ENCODE measurements at regions not wholly inside any gene's neighbourhood (a gene's known extent, or its start where the extent isn't known, plus 50 kb on each side); places are given as distances from the start of the nearest gene placed in this dataset.
"Not testable (repeated sequence)": the region's sequence is repeated elsewhere in the genome, so short reads cannot be mapped to it uniquely, and the experiment has no call there.

GRCh38 chr20:50448625-50449403 lies 61.4 kb upstream of the PTPN1 start:
- peak; percentile 45 for DNase-seq (ENCODE audit: low spot score)

GRCh38 chr20:50449738-50450492 lies 60.3 kb upstream of the PTPN1 start:
- DNase-seq (ENCODE audit: low spot score) = no peak

GRCh38 chr20:50450493-50450826 lies 59.7 kb upstream of the PTPN1 start:
- no peak for DNase-seq (ENCODE audit: low spot score)

GRCh38 chr20:50450881-50451752 lies 59.1 kb upstream of the PTPN1 start:
- DNase-seq (ENCODE audit: low spot score) = peak; percentile 52

GRCh38 chr20:50451792-50452425 lies 58.3 kb upstream of the PTPN1 start:
- DNase-seq (ENCODE audit: low spot score) = not testable (repeated sequence)

- no peak for DNase-seq (ENCODE audit: low spot score)
These were observed 56.5 kb upstream of the PTPN1 start for GRCh38 chr20:50453533-50454244.

GRCh38 chr20:50455245-50455644 lies 54.9 kb upstream of the PTPN1 start:
- DNase-seq (ENCODE audit: low spot score) = not testable (repeated sequence)

GRCh38 chr20:50455656-50456451 lies 54.3 kb upstream of the PTPN1 start:
- no peak for DNase-seq (ENCODE audit: low spot score)

- no peak for DNase-seq (ENCODE audit: low spot score)
These were observed 53.5 kb upstream of the PTPN1 start for GRCh38 chr20:50456452-50457324.

- DNase-seq (ENCODE audit: low spot score) = no peak
These were observed 50.9 kb upstream of the PTPN1 start for GRCh38 chr20:50459124-50459918.

- DNase-seq (ENCODE audit: low spot score) = no peak
These were observed 50.0 kb upstream of the PTPN1 start for GRCh38 chr20:50460115-50460607.

Data from AG08395 (cell line).